B cell (primary cell): ENCODE measurements at regions not wholly inside any gene's neighbourhood (a gene's known extent, or its start where the extent isn't known, plus 50 kb on each side); places are given as distances from the start of the nearest gene placed in this dataset.

ENCODE experiments used
- ATAC-seq: fragments of 200-7000 bp; cut with Tn5 transposase; one replicate; pipeline ENCODE4 v1.10.0; 2021; ENCODE audit warnings: low read depth, mild to moderate bottlenecking, moderate number of reproducible peaks, moderate library complexity
- CTCF ChIA-PET: fragments of 350-600 bp; sonication (Branson Sonifier 250); formaldehyde crosslinking; loops from one replicate; lab custom pipeline; 2021; ENCODE audit warnings: antibody characterized with exemption, inconsistent platforms; lab: Charles Lee
- POLR2A ChIA-PET: fragments of 350-600 bp; sonication (Branson Sonifier 250); formaldehyde crosslinking; loops from one replicate; lab custom pipeline; 2021; ENCODE audit warnings: antibody characterized with exemption; lab: Charles Lee
- DNase-seq: peaks from one replicate; pipeline ENCODE4 v3.0.0; 2013
- H2AFZ ChIP-seq: 2 replicates; pipeline ENCODE4 v1.6.1; 2012; ENCODE audit warnings: mild to moderate bottlenecking, low read depth, low read length; ENCODE audit not compliant: insufficient read depth, poor library complexity, severe bottlenecking
- H3K27ac ChIP-seq, 2 donors: 1 replicate in 1 of 2; 2 replicates in 1 of 2; pipeline ENCODE4 v1.5.1; 2012 to 2013; ENCODE audit warnings: low read length in 2 of 2, mild to moderate bottlenecking in 2 of 2, moderate library complexity in 1 of 2
- H3K27me3 ChIP-seq, 4 experiments: fragments of 200-600 bp in 1 of 4; sonication (generic) in 1 of 4; replicated peaks in 1 of 4; 1 replicate in 2 of 4; 2 replicates in 2 of 4; pipeline versions ENCODE4 v1.6.1 to v1.7.0; 2013 to 2016; ENCODE audit warnings: low read length in 3 of 4, mild to moderate bottlenecking in 2 of 4, mixed read lengths in 1 of 4, moderate library complexity in 1 of 4; ENCODE audit not compliant: insufficient read depth in 4 of 4, control insufficient read depth in 3 of 4; ENCODE audit errors: control extremely low read depth in 1 of 4
- H3K36me3 ChIP-seq, 2 experiments: replicated peaks in 1 of 2; 1 replicate in 1 of 2; 2 replicates in 1 of 2; pipeline versions ENCODE4 v1.6.1 to v1.7.1; 2013; ENCODE audit warnings: low read length in 1 of 2; ENCODE audit not compliant: insufficient read depth in 2 of 2, control insufficient read depth in 1 of 2; ENCODE audit errors: control extremely low read depth in 1 of 2, extremely low read depth in 1 of 2
- H3K4me1 ChIP-seq, 2 donors: fragments of 200-600 bp in 1 of 2; sonication (generic) in 1 of 2; 1 replicate in 1 of 2; 2 replicates in 1 of 2; pipeline versions ENCODE4 v1.5.1 to v1.6.1; 2013 to 2017; ENCODE audit warnings: low read length in 2 of 2; ENCODE audit not compliant: control insufficient read depth in 2 of 2, insufficient read depth in 2 of 2
- H3K4me2 ChIP-seq: replicated peaks from 2 replicates; pipeline ENCODE3; 2012; ENCODE audit warnings: mild to moderate bottlenecking, low read depth, low read length; ENCODE audit not compliant: poor library complexity, severe bottlenecking
- H3K4me3 ChIP-seq, 5 experiments: fragments of 200-600 bp in 1 of 5; sonication (generic) in 1 of 5; 1 replicate in 3 of 5; 2 replicates in 2 of 5; pipeline versions ENCODE4 v1.5.1 to v1.7.0; 2011 to 2016; ENCODE audit warnings: low read length in 4 of 5, mild to moderate bottlenecking in 4 of 5, low read depth in 2 of 5, control low read depth in 1 of 5, moderate library complexity in 1 of 5; ENCODE audit not compliant: insufficient read depth in 1 of 5; ENCODE audit errors: control extremely low read depth in 1 of 5, extremely low read depth in 1 of 5
- H3K79me2 ChIP-seq: fragments of 200-600 bp; sonication (generic); one replicate; pipeline ENCODE4 v1.6.0; 2016; ENCODE audit warnings: low read length; ENCODE audit not compliant: control insufficient read depth, insufficient read depth
- H3K9ac ChIP-seq: fragments of 200-600 bp; sonication (generic); 2 replicates; pipeline ENCODE4 v1.6.1; 2017; ENCODE audit warnings: mild to moderate bottlenecking, low read length, moderate library complexity
- H3K9me3 ChIP-seq, 3 donors: one replicate each; pipeline versions ENCODE4 v1.6.1 to v1.7.1; 2013; ENCODE audit warnings: low read length in 2 of 3; ENCODE audit not compliant: control insufficient read depth in 2 of 3, insufficient read depth in 1 of 3; ENCODE audit errors: control extremely low read depth in 1 of 3
- H4K20me1 ChIP-seq: 2 replicates; pipeline ENCODE4 v1.6.0; 2012; ENCODE audit warnings: mild to moderate bottlenecking, low read length; ENCODE audit not compliant: insufficient read depth, control insufficient read depth, poor library complexity, severe bottlenecking
- H3K27ac Mint-ChIP-seq: one replicate; pipeline ENCODE4 v1.8.0; 2021; ENCODE audit warnings: mixed read lengths
- H3K27me3 Mint-ChIP-seq: one replicate; pipeline ENCODE4 v1.8.0; 2021; ENCODE audit warnings: mixed read lengths
- H3K4me1 Mint-ChIP-seq: one replicate; pipeline ENCODE4 v1.8.0; 2021; ENCODE audit warnings: mixed read lengths
- H3K4me3 Mint-ChIP-seq: one replicate; pipeline ENCODE4 v1.8.0; 2021; ENCODE audit warnings: mixed read lengths
- H3K9me3 Mint-ChIP-seq: one replicate; pipeline ENCODE4 v1.8.0; 2022; ENCODE audit warnings: mixed read lengths; ENCODE audit not compliant: insufficient read depth
- EZH2 ChIP-seq: IDR thresholded peaks from 2 replicates; pipeline ENCODE4 v1.6.1; 2012; ENCODE audit warnings: borderline replicate concordance, low read depth, mild to moderate bottlenecking, moderate library complexity, low read length; ENCODE audit not compliant: insufficient read depth, poor library complexity, severe bottlenecking
- WGBS: methylation state at CpG from one replicate; pipeline ENCODE4 v1.1.5; 2013; ENCODE audit warnings: missing lambda C conversion rate; ENCODE audit not compliant: insufficient coverage; 5-methylcytosine and 5-hydroxymethylcytosine counted together
- intact Hi-C: fragments of 100-400 bp; cut with micrococcal nuclease; formaldehyde crosslinking; loops from one replicate; pipeline ENCODE4 v1.10.0; 2022
- TF ChIP-seq, protein P1 (sequence below): fragments of 200-600 bp; IDR thresholded peaks from one replicate; pipeline ENCODE4 v1.8.0; 2022; ENCODE audit warnings: antibody characterized with exemption, mild to moderate bottlenecking

DNA sequence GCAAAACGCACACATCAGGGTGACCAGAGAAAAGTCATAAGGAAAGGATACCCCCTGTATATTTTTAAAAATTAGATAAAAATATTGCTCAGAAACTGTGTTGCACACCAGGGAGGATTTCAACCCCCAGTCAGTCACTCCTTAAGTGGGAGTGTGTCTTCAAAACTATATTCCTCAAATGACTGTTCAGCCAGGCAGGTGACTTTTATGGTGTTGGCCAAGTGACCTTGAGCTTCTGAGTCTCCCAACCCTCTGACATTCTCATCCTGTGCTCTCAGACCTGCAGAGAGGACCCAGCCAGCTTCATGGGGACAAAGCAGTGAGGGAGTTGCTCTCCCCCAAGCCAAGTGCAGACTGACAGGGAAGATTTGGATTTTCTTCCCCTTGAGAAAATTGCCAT, 311.9 kb upstream of the JARID2 start:
- Histone ChIP-seq H3K27me3 (no peaks in the 10 kb centered on the region), H3K4me2 (no peak overlapping the region), H3K27ac (no peak overlapping the region), H3K9me3 (no peaks in the 10 kb centered on the region), H3K79me2 (no peaks in the 10 kb centered on the region), H3K4me3 (no peak overlapping the region), H3K4me1 (peaks cover 0 to 7% of the 10 kb centered on the region in 2 donors), H3K9ac (no peak overlapping the region), H4K20me1 (no peaks in the 10 kb centered on the region), H3K36me3 (no peaks in the 10 kb centered on the region), H2AFZ (no peak overlapping the region)
- no peak for TF ChIP-seq EZH2
- TF ChIP-seq, protein P1, sequence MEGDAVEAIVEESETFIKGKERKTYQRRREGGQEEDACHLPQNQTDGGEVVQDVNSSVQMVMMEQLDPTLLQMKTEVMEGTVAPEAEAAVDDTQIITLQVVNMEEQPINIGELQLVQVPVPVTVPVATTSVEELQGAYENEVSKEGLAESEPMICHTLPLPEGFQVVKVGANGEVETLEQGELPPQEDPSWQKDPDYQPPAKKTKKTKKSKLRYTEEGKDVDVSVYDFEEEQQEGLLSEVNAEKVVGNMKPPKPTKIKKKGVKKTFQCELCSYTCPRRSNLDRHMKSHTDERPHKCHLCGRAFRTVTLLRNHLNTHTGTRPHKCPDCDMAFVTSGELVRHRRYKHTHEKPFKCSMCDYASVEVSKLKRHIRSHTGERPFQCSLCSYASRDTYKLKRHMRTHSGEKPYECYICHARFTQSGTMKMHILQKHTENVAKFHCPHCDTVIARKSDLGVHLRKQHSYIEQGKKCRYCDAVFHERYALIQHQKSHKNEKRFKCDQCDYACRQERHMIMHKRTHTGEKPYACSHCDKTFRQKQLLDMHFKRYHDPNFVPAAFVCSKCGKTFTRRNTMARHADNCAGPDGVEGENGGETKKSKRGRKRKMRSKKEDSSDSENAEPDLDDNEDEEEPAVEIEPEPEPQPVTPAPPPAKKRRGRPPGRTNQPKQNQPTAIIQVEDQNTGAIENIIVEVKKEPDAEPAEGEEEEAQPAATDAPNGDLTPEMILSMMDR, result no peak
- Mint-ChIP-seq H3K4me1 (peaks cover 7% of the 10 kb centered on the region), H3K9me3 (no peaks in the 10 kb centered on the region), H3K27me3 (no peaks in the 10 kb centered on the region), H3K4me3 (no peak overlapping the region), H3K27ac (no peak overlapping the region)
- ATAC-seq (no peak), DNase-seq (no peak)
- intact Hi-C loops, result no loop called here
- CTCF ChIA-PET, result no interaction called here
- POLR2A ChIA-PET, result interaction anchor here (0.7 kb wide), 1 partner anchor 246 kb away, joined by 3 read pairs; no protein-coding TSS in a partner anchor
- no CpG with 5 or more reads among the region's 1 CpG for WGBS

DNA sequence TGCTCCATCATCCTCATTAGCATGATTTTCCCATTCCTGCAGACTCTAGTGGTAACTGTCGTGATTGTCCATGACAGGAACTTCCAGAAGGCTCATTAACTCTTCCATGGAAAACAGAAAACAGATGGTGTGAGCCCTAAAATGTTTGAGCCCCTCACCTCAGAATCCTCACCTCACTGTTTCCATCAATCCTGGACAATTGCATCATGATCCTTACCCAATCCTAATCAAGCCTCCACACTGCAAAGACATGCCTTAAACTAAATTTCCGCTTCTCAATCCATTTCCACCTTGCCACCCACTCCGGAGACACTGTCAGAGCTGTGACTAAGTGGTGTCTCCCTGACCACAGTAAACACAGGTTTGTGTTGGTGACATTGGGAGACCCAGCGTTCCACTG, 311.0 kb upstream of the JARID2 start:
- POLR2A ChIA-PET, result no interaction called here
- Histone ChIP-seq H3K79me2 (no peaks in the 10 kb centered on the region), H3K4me3 (no peak overlapping the region), H4K20me1 (no peaks in the 10 kb centered on the region), H3K27ac (no peak overlapping the region), H3K9ac (no peak overlapping the region), H3K4me2 (no peak overlapping the region), H3K36me3 (no peaks in the 10 kb centered on the region), H3K27me3 (no peaks in the 10 kb centered on the region), H2AFZ (no peak overlapping the region), H3K4me1 (no peaks in the 10 kb centered on the region), H3K9me3 (no peaks in the 10 kb centered on the region)
- H3K27ac Mint-ChIP-seq, result no peak overlapping the region
- H3K27me3 Mint-ChIP-seq, result no peaks in the 10 kb centered on the region
- TF ChIP-seq EZH2, result no peak
- TF ChIP-seq, protein P1, result no peak
- H3K4me1 Mint-ChIP-seq, result peaks cover 2% of the 10 kb centered on the region
- CTCF ChIA-PET, result no interaction called here
- DNase-seq, result no peak
- no peak for ATAC-seq
- no peak overlapping the region for H3K4me3 Mint-ChIP-seq
- no peaks in the 10 kb centered on the region for H3K9me3 Mint-ChIP-seq
- intact Hi-C loops, result no loop called here
- 92% methylated on average over 1 of the region's 4 CpGs for WGBS
